GM03348 (cell line): ENCODE measurements at regions not wholly inside any gene's neighbourhood (a gene's known extent, or its start where the extent isn't known, plus 50 kb on each side); places are given as distances from the start of the nearest gene placed in this dataset.
"Not testable (repeated sequence)": the region's sequence is repeated elsewhere in the genome, so short reads cannot be mapped to it uniquely, and the experiment has no call there.

Experiments used
- DNase-seq: peaks from one replicate; pipeline ENCODE4 v3.0.0; 2012; ENCODE audit warnings: low spot score

GRCh38 chr1:65020774-65021173, 54.4 kb upstream of the JAK1 start:
- peak; percentile 22 for DNase-seq

GRCh38 chr1:65021795-65022194, 55.4 kb upstream of the JAK1 start:
- no peak for DNase-seq

- no peak for DNase-seq
Measured at GRCh38 chr1:65022216-65022615, 55.9 kb upstream of the JAK1 start.

DNA sequence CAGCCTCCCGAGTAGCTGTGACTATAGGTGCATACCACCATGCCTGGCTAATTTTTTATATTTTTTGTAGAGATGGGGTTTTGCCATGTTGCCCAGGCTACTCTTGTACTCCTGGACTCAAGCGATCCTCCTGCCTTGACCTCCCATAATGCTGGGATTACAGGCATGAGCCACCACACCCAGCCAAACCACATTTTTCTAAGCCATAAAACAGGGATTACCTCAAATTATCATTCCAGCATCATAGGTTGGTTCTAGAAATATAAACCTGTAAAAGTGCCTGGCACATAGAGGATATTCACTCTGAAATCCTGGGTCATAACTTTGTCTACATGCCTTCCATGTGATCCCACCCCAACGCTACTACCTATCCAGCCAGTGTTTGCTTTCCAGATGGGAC, 59.4 kb upstream of the JAK1 start:
- DNase-seq: no peak

GRCh38 chr1:65026235-65026634, 59.9 kb upstream of the JAK1 start:
- no peak for DNase-seq

GRCh38 chr1:65027666-65028358, 61.5 kb upstream of the JAK1 start:
- DNase-seq: no peak

GRCh38 chr1:65029434-65029833, 63.1 kb upstream of the JAK1 start:
- DNase-seq: not testable (repeated sequence)

DNA sequence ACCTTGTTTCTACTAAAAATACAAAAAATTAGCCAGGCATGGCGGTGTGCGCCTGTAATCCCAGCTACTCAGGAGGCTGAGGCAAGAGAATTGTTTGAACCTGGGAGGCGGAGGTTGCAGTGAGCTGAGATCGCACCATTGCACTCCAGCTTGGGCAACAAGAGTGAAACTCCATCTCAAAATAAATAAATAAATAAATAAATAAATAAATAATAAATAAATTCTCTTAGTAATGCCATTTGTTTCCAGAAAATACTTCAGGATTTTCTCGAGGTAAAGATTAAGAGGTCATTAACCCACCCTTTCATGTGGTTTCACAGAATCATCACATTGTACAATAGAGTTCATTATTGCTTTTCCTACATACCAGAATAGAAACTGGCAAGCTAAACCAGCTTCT, 68.5 kb upstream of the JAK1 start:
- not testable (repeated sequence) for DNase-seq

- peak; percentile 16 for DNase-seq
Measured at GRCh38 chr1:65036570-65037051, 70.3 kb upstream of the JAK1 start.

DNA sequence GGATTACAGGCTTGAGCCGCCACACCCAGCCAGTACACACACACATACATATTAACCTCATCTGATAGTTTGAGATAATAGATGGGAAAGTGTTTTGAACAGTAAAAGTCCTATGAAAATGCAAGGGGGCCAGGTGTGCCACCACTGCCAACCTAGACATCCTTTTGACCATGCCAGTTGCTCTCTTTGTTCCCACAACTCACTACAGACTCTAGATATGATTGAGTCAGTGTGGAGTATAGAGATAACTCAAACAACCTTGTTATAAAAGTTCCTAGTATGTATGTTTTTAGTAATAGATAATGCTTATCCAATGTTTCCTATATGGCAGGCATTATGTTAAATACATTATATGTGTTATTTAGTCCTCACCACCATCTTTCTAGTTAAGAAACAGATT, 72.7 kb upstream of the JAK1 start:
- no peak for DNase-seq

DNA sequence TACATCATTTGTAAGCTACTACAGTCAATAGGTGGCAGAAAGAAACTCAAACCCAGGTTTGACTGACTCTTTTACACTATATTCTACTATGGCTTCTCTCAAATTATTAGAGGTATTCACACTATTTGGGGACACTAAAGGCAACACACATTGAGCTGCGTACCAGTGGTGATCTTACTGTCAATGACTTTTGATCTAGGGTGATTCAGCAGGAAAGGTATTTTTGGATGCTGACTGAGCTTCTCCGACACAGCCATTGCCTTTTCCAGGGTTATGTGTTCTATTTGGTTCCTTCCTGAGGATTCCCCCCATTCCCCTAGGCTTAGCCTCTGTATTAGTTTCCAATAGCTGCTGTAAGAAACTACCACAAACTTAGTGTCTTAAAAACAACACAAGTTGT, 73.2 kb upstream of the JAK1 start:
- DNase-seq: no peak

DNA sequence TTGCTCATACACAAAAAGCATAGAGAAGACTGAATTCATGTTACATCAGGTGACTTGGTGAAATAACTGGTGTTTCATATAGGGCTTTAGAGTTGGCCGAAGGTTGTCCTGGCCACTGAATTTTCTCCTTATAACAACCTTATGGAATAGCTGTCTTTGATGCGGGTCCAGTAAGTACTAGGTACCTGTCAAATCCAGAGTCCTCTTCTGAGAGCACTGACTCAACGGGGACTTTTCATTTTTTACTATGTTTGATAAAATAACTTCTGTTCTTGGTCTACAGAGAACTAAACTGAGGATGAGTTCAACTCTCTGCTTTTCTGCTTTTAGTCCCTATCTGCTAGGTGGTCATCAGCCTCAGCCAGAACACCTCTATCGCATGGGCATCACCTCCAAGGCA, 76.1 kb upstream of the JAK1 start:
- no peak for DNase-seq

DNA sequence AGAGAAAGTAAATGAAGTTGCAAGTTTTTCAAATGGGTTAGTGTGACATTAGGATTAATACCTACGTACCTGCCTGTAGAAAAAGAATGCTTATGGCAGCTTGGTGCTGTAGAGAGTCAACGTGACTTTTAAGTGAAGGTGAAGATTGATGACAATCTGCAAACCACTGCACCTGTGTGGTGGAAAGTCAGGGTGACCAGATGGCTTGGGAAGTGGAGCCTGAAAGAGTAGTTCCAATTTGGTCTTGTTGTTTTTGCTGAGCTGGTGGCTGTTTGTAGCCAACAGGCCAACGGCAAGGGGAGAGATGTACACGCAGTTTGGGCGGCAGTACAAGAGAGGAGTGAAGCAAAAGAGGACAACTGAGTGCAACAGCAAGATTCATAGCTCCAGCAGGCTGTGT, 78.1 kb upstream of the JAK1 start:
- no peak for DNase-seq

DNA sequence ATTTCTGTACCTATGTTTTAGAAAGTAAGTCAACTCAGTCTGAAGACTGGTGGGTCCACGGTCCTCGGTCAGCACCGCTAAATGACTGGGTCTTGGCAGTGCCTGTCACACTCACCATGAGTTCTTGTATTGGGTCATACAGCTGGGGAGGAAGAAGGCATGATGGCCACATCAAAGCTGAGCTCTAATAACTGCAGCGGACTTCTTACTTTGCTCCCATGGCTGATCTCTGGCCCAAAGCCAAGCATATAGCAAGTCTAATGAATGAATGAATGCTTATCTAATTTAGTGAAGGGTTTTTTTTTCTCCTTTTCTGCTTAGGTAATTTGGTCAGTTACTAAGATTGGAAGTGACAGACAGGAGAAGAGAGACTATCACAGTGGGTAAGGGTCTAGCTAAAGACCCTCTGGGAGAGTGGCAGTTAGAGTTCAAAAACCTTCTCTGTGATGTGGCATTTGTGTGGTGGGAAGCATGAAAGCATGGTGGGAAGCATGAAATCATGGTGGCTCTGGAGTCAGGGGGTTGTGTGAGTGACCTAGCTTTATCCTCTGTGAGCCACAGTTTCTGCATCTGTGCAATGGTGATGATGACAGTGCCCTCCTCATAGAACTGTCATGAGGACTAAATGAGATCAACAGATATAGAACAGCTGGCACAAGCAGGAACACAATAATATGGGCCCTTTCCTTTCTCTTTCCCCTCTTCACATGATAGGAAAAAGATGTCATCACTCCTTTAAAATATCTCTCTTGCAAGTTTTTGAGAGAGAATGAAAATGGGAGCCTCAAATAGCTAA, 78.9 kb upstream of the JAK1 start:
- no peak for DNase-seq

- peak; percentile 21 for DNase-seq
Measured at GRCh38 chr1:65048335-65048734, 82.0 kb upstream of the JAK1 start.

DNA sequence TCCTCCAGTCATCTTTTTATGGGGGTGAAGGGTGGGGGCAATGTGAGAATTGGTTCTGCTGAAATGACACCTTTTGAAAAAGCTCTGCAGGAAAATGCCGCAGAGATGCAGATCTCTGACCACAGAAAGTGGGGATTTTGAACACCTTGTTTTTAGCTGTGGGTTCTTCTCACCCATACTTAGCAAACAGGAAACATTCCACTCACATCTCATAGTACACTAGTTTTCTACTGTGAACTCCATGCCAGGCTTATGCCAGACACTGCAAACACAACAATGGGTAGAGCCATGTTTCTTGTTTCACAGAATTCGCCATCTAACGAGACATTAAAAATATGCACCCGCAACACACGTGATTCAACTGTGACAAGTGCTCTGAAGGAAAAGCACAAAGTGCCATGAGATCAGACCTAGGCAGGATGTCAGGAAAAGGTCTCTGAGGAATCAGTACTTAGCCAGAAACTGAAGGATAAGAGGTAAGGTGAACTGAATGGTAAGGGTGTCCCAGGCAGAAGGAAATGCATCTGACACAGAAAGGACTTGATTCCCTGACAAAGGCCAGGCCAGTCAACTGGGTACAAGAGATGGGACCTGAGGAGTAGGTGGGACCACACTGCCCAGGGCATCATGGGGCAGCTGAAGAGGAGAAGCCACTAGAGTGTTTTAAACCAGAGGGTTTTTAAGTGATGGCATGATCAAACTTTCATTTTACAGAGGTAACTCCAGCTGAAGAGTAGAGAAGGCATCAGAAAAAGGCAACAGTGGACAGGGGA, 83.8 kb upstream of the JAK1 start:
- no peak for DNase-seq

- DNase-seq: no peak
Measured at GRCh38 chr1:65050735-65051134, 84.4 kb upstream of the JAK1 start.

- DNase-seq: no peak
Measured at GRCh38 chr1:65054481-65054880, 88.1 kb upstream of the JAK1 start.

DNA sequence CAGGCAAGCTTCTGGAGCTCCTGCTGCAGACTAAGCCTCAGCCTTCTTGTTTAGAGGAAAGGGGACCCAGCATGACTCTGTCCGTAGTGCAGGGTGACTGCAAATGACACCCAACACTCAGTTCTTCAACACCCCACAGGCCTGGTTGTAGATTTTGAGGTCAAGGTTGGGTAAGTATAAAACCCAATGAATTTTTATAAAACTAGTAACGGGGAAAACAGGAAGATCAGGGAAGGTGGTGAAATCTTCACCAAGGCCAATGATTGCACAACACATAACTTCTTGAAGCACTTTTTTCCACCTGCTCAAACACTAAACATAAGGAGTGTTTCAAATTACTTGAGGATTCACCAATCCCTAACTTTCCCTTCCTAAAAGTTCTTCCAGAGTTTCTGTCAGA, 89.4 kb upstream of the JAK1 start:
- no peak for DNase-seq

- DNase-seq: no peak
Measured at GRCh38 chr1:65056234-65056633, 89.9 kb upstream of the JAK1 start.

GRCh38 chr1:65056866-65057265, 90.5 kb upstream of the JAK1 start:
- no peak for DNase-seq

DNA sequence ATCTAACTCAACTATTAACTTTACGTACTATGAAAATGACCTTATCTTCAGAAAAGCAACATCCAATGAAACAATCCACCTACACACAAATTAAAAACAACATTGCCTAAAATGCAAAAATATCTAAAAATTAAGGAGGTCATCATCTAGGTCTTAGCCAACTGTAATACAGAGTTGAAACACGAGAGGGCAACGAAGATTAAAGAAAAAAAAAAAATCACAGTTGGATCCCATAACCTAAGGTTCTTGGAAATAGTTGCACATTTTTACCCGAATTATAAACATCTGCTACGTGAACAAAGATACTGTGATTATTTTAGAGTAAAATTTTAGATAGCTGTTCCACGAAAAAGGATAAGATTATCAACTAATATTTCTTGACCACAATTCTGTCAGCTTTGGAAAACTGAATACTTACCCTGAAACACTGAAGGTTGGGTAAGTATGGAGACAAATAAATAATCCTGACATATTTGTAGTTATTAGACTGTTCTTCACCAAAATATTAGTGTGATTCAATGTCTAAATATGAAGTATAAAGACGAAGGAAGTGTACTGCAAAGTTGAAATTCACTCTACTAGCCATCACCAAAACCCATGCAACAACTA, 88.0 kb upstream of the AK4 start:
- peak; percentile 65 for DNase-seq
